Type B pancreatic cell (in vitro differentiated cells): ENCODE measurements at regions not wholly inside any gene's neighbourhood (a gene's known extent, or its start where the extent isn't known, plus 50 kb on each side); places are given as distances from the start of the nearest gene placed in this dataset.

ENCODE experiments used
- DNase-seq: peaks from one replicate; pipeline ENCODE4 v3.0.0; 2021; ENCODE audit warnings: mixed read lengths; ENCODE audit not compliant: unreplicated experiment; ENCODE audit errors: extremely low spot score
- H3K27ac Mint-ChIP-seq: 2 replicates; pipeline ENCODE4 v1.8.0; 2021; ENCODE audit warnings: mild to moderate bottlenecking, mixed read lengths
- H3K27me3 Mint-ChIP-seq: 2 replicates; pipeline ENCODE4 v1.8.0; 2021; ENCODE audit warnings: mixed read lengths
- H3K36me3 Mint-ChIP-seq: 2 replicates; pipeline ENCODE4 v1.8.0; 2021; ENCODE audit warnings: mixed read lengths
- H3K4me1 Mint-ChIP-seq: one replicate; pipeline ENCODE4 v1.8.0; 2021; ENCODE audit warnings: mixed read lengths; ENCODE audit not compliant: unreplicated experiment
- H3K4me3 Mint-ChIP-seq: 2 replicates; pipeline ENCODE4 v1.8.0; 2021; ENCODE audit warnings: mild to moderate bottlenecking, mixed read lengths
- H3K9me3 Mint-ChIP-seq: 2 replicates; pipeline ENCODE4 v1.8.0; 2021; ENCODE audit warnings: mixed read lengths
- TF ChIP-seq, protein P1 (sequence below): fragments of 200-600 bp; sonication (generic); conservative IDR thresholded peaks from 2 replicates; pipeline ENCODE4 v1.5.0; 2021; ENCODE audit warnings: antibody characterized with exemption, mild to moderate bottlenecking

DNA sequence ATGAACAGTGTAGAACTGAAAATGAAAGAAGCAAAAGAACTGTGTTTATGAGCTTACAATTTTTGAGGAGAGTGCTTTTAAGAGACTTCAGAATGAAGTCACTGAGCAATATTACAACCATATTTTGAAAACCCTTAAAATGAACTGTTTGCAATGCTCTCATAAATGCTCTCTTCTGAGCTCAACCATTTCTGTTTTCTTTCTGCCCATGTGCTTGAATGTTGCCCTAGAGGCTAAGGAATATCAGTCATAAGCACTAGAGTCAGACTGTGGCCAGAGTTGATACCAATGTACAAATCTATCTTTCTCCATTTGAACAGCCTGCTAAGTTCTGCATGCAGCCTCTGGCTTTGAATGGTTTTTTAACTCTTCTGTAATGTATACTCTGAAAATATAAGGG, 1092.8 kb downstream of the PCDH9 start:
- no peaks in the 10 kb centered on the region for H3K27me3 Mint-ChIP-seq
- H3K9me3 Mint-ChIP-seq: no peaks in the 10 kb centered on the region
- H3K27ac Mint-ChIP-seq: no peak overlapping the region
- DNase-seq: no peak
- H3K4me1 Mint-ChIP-seq: peaks cover 7% of the 10 kb centered on the region
- TF ChIP-seq, protein P1, sequence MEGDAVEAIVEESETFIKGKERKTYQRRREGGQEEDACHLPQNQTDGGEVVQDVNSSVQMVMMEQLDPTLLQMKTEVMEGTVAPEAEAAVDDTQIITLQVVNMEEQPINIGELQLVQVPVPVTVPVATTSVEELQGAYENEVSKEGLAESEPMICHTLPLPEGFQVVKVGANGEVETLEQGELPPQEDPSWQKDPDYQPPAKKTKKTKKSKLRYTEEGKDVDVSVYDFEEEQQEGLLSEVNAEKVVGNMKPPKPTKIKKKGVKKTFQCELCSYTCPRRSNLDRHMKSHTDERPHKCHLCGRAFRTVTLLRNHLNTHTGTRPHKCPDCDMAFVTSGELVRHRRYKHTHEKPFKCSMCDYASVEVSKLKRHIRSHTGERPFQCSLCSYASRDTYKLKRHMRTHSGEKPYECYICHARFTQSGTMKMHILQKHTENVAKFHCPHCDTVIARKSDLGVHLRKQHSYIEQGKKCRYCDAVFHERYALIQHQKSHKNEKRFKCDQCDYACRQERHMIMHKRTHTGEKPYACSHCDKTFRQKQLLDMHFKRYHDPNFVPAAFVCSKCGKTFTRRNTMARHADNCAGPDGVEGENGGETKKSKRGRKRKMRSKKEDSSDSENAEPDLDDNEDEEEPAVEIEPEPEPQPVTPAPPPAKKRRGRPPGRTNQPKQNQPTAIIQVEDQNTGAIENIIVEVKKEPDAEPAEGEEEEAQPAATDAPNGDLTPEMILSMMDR: no peak
- no peak overlapping the region for H3K4me3 Mint-ChIP-seq
- H3K36me3 Mint-ChIP-seq: no peaks in the 10 kb centered on the region

DNA sequence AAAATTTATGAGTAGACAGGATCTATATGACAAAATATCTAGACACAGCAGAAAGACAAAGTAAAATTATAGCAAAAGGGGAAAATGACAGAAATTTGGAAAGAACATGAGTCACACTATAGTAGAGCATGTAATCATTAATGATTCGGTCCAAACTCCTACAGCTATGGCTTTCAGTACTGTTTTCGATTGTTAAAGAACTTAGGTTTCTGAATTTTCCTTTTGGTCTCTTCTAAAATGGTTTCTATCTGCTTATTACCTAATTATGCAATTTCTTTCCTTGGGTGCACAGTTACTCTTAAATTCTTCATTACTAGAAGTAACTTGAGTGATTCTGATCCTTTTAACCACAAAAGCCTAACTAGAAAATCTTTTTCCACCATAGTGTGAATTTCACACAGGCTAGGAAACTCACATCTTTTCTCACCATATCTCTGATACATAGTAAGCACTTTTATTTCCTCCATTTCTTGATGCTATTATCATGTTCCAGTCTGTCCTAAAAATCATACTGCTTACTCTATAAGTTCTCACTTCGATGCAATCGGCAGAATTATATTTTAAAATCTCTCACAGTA, 1101.4 kb downstream of the PCDH9 start:
- H3K27me3 Mint-ChIP-seq: no peaks in the 10 kb centered on the region
- no peak for DNase-seq
- no peak overlapping the region for H3K27ac Mint-ChIP-seq
- H3K4me1 Mint-ChIP-seq: no peaks in the 10 kb centered on the region
- no peak overlapping the region for H3K4me3 Mint-ChIP-seq
- TF ChIP-seq, protein P1: no peak
- no peaks in the 10 kb centered on the region for H3K9me3 Mint-ChIP-seq
- H3K36me3 Mint-ChIP-seq: no peaks in the 10 kb centered on the region

DNA sequence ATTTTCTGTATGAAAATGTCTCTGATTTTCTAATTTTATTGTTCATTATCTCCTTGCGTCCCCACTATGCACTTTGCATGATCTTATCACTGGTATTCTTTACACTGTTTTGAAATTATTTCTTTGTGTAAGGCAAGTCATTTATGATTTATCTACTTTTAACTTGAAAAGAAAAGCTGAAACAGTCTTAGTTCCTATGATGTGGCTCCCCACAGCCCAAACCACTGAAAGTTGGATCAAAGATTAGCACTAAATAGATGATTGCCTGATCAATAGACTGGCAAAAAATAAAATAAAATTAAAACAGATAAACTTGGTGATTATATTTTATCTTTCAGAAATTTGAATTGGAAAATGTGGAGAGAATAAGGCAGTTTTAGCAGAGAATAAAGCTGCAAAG, 1101.9 kb downstream of the PCDH9 start:
- H3K4me1 Mint-ChIP-seq: no peaks in the 10 kb centered on the region
- no peak overlapping the region for H3K4me3 Mint-ChIP-seq
- TF ChIP-seq, protein P1: no peak
- H3K9me3 Mint-ChIP-seq: no peaks in the 10 kb centered on the region
- no peak overlapping the region for H3K27ac Mint-ChIP-seq
- DNase-seq: no peak
- H3K27me3 Mint-ChIP-seq: no peaks in the 10 kb centered on the region
- H3K36me3 Mint-ChIP-seq: no peaks in the 10 kb centered on the region

DNA sequence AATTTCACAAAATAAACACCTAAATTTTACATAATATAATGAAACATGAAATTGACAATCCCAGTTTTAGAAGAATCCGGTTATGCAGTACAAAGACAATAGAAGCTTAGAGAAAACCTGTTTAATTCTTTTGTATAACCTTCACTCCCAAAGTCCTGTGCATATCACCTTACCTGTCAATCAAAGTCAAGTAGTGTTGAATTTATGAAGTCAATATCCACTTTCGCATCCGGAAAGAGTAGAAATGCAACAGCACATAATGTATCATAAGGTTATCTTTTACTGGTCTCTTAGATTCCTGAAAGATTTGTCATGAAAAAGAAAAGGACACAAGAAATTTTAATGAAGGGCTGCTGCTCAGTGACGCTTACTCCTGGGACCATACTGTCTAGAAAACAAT, 1112.6 kb downstream of the PCDH9 start:
- no peak overlapping the region for H3K4me3 Mint-ChIP-seq
- H3K36me3 Mint-ChIP-seq: no peaks in the 10 kb centered on the region
- no peaks in the 10 kb centered on the region for H3K4me1 Mint-ChIP-seq
- DNase-seq: no peak
- TF ChIP-seq, protein P1: no peak
- H3K27me3 Mint-ChIP-seq: peaks cover under 1% of the 10 kb centered on the region
- no peaks in the 10 kb centered on the region for H3K9me3 Mint-ChIP-seq
- H3K27ac Mint-ChIP-seq: no peak overlapping the region

DNA sequence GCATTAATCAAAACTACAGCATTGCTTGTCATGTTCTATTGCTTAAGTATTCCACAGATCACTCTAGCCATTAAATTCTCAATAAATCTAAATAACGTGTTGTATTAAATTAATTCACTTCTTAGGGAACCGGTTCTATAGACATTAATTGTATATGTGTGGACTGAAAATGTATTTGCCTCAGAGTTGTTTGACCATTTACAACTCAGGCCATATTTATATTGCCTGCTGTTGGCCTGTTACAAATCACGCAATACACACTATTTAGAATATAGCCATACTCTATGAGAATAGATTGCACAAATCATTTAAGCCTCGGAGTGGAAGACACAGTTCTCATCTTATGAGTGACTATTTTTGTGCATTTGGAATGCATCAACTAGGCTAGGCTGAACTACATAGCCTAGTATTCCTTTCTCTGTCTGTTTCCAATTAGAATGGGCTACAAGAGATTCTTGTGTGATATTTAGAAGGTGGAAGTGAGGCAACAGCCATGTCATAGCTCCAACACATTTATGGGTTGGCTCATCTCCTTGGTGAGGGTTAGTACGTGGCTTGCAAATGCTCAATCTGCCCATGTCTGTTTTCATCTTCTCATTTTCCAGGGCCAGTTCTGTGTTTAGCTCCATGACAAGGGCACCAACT, 1116.1 kb downstream of the PCDH9 start:
- no peak for DNase-seq
- H3K4me3 Mint-ChIP-seq: no peak overlapping the region
- no peaks in the 10 kb centered on the region for H3K9me3 Mint-ChIP-seq
- no peaks in the 10 kb centered on the region for H3K36me3 Mint-ChIP-seq
- H3K27ac Mint-ChIP-seq: no peak overlapping the region
- H3K27me3 Mint-ChIP-seq: peaks cover 4% of the 10 kb centered on the region
- TF ChIP-seq, protein P1: no peak
- H3K4me1 Mint-ChIP-seq: no peaks in the 10 kb centered on the region
